Astrocyte (in vitro differentiated cells and primary cell): ENCODE measurements at regions not wholly inside any gene's neighbourhood (a gene's known extent, or its start where the extent isn't known, plus 50 kb on each side); places are given as distances from the start of the nearest gene placed in this dataset.

Experiments
- CTCF ChIP-seq: IDR thresholded peaks from 2 replicates; pipeline ENCODE4 v1.5.1; 2011; ENCODE audit warnings: low read depth, mild to moderate bottlenecking, inconsistent platforms, low read length, moderate library complexity; ENCODE audit not compliant: insufficient read depth
- EZH2 ChIP-seq: IDR thresholded peaks from 2 replicates; pipeline ENCODE4 v1.6.1; 2012; ENCODE audit warnings: mild to moderate bottlenecking, low read length, inconsistent platforms; ENCODE audit not compliant: insufficient read depth

- TF ChIP-seq EZH2 = no peak
- TF ChIP-seq CTCF = no peak
These were observed 90.2 kb upstream of the DCLK2 start for GRCh38 chr4:149988087-149988410.
